ENCODE measurements at regions not wholly inside any gene's neighbourhood (a gene's known extent, or its start where the extent isn't known, plus 50 kb on each side); places are given as distances from the start of the nearest gene placed in this dataset.

DNA sequence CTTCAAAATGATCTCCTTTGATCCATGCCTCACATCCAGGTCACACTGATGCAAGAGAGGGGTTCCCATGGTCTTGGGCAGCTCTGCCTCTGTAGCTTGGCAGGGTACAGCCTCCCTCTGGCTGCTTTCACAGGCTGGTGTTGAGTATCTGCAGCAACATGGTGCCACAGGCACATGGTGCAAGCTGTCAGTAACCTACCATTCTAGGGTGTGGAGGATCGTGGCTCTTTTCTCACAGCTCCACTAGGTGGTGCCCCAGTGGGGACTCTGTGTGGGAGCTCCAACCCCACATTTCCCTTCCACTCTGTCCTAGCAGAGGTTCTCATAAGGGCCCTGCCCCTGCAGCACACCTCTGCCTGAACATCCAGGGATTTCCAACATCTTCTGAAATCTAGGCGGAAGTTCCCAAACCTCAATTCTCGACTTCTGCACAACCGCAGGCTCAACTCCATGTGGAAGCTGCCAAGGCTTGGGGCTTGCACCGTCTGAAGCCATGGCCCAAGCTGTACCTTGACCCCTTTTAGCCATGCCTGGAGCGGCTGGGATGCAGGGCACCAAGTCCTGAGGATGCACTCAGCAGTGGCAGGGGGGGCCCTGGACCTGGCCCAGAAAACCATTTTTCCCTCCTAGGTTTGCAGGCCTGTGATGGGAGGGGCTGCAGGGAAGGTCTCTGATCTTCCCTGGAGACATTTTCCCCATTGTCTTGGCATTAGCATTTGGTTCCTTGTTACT lies 137.8 kb upstream of the NUDT6 start:
- Histone ChIP-seq H3K27me3 (ENCODE audit: low read depth, low read length) (no peaks in the 10 kb centered on the region), H4K20me1 (ENCODE audit: insufficient read depth, low read length) (no peaks in the 10 kb centered on the region), H3K9me3 (ENCODE audit: insufficient read depth, low read length) (no peaks in the 10 kb centered on the region), H3K4me3 (ENCODE audit: low read length) (no peak overlapping the region), H3K9ac (ENCODE audit: low read length) (no peak overlapping the region), H3K27ac (ENCODE audit: low read length) (no peak overlapping the region), H3K79me2 (ENCODE audit: low read length) (no peaks in the 10 kb centered on the region), H3K36me3 (replicated peaks; ENCODE audit: low read depth, low read length) (no peaks in the 10 kb centered on the region), H3K4me1 (ENCODE audit: low read length) (no peaks in the 10 kb centered on the region), H3K4me2 (ENCODE audit: low read length) (no peak overlapping the region), H2AFZ (ENCODE audit: low read depth, low read length) (no peak overlapping the region)
- TF ChIP-seq, protein P1, sequence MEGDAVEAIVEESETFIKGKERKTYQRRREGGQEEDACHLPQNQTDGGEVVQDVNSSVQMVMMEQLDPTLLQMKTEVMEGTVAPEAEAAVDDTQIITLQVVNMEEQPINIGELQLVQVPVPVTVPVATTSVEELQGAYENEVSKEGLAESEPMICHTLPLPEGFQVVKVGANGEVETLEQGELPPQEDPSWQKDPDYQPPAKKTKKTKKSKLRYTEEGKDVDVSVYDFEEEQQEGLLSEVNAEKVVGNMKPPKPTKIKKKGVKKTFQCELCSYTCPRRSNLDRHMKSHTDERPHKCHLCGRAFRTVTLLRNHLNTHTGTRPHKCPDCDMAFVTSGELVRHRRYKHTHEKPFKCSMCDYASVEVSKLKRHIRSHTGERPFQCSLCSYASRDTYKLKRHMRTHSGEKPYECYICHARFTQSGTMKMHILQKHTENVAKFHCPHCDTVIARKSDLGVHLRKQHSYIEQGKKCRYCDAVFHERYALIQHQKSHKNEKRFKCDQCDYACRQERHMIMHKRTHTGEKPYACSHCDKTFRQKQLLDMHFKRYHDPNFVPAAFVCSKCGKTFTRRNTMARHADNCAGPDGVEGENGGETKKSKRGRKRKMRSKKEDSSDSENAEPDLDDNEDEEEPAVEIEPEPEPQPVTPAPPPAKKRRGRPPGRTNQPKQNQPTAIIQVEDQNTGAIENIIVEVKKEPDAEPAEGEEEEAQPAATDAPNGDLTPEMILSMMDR (IDR thresholded peaks at IDR 0.05; ENCODE audit: low read depth, low read length), result no peak
- TF ChIP-seq EZH2phosphoT487 (IDR thresholded peaks at IDR 0.05; ENCODE audit: low read depth), result no peak

DNA sequence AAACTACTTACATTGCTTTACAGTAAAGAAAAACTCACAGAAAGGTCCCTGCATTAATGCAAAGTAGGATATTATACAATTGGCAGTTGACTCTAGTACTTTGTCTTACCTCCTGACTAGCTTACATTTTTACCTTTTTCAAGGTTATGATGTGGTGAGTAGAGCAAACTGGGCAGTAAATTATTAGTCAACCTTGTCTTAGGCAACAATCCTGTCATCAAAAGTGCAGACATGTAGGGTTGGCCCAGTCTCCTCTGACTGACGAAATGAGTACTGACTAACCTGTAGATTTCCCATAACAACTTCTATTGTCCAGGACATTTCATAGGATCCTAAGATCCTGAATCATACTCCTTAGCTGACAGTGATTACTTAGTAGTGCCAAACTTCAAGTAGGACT lies 142.0 kb upstream of the NUDT6 start:
- Histone ChIP-seq H3K79me2 (ENCODE audit: low read length) (no peaks in the 10 kb centered on the region), H4K20me1 (ENCODE audit: insufficient read depth, low read length) (no peaks in the 10 kb centered on the region), H3K36me3 (replicated peaks; ENCODE audit: low read depth, low read length) (no peaks in the 10 kb centered on the region), H3K4me3 (ENCODE audit: low read length) (no peak overlapping the region), H3K9ac (ENCODE audit: low read length) (no peak overlapping the region), H3K27ac (ENCODE audit: low read length) (no peak overlapping the region), H3K4me1 (ENCODE audit: low read length) (no peaks in the 10 kb centered on the region), H3K27me3 (ENCODE audit: low read depth, low read length) (no peaks in the 10 kb centered on the region), H2AFZ (ENCODE audit: low read depth, low read length) (no peak overlapping the region), H3K9me3 (ENCODE audit: insufficient read depth, low read length) (no peaks in the 10 kb centered on the region), H3K4me2 (ENCODE audit: low read length) (no peak overlapping the region)
- no peak for TF ChIP-seq EZH2phosphoT487 (IDR thresholded peaks at IDR 0.05; ENCODE audit: low read depth)
- TF ChIP-seq, protein P1 (IDR thresholded peaks at IDR 0.05; ENCODE audit: low read depth, low read length), result no peak

DNA sequence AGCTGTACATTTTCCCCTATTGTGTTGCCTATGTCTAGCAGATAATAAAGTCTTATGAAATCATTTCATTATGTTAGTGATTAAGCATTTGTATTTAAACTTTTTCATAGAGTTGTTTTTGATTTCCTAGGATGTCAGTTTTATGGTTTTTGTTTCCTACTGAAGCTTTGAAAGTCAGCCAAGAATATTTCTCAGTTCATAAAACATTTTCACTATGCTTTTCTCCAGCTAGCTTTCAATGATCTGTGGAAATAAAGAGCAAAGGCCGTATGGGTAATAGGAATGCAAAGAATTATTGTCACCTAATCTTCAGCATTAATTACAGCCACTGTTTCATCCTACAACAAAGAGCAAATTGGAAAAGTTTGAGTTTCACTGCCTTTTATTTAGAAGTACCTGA lies 145.7 kb upstream of the NUDT6 start:
- Histone ChIP-seq H2AFZ (ENCODE audit: low read depth, low read length) (no peak overlapping the region), H3K9ac (ENCODE audit: low read length) (no peak overlapping the region), H3K9me3 (ENCODE audit: insufficient read depth, low read length) (no peaks in the 10 kb centered on the region), H3K79me2 (ENCODE audit: low read length) (no peaks in the 10 kb centered on the region), H4K20me1 (ENCODE audit: insufficient read depth, low read length) (no peaks in the 10 kb centered on the region), H3K36me3 (replicated peaks; ENCODE audit: low read depth, low read length) (no peaks in the 10 kb centered on the region), H3K4me1 (ENCODE audit: low read length) (no peaks in the 10 kb centered on the region), H3K27me3 (ENCODE audit: low read depth, low read length) (no peaks in the 10 kb centered on the region), H3K27ac (ENCODE audit: low read length) (no peak overlapping the region), H3K4me3 (ENCODE audit: low read length) (no peak overlapping the region), H3K4me2 (ENCODE audit: low read length) (no peak overlapping the region)
- TF ChIP-seq, protein P1 (IDR thresholded peaks at IDR 0.05; ENCODE audit: low read depth, low read length), result no peak
- TF ChIP-seq EZH2phosphoT487 (IDR thresholded peaks at IDR 0.05; ENCODE audit: low read depth), result no peak

DNA sequence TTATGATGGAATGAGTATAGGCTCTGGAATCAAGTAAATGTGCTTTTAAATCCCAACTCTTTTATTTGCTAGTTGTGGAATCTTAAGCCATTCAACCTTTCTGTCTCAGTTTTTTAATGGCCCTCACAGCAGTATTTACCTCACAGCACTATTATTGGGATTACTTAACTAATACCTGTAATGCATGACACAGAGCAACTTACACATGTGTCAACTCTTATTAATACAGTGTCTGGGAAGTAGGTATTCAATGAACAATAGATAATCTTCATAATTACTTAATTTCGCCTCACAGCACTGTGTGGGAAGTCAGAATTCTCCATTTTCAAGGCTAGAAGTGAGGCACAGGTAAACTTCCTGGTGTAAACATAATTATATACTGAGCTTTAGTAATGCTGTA lies 149.7 kb upstream of the NUDT6 start:
- Histone ChIP-seq H3K4me3 (ENCODE audit: low read length) (no peak overlapping the region), H4K20me1 (ENCODE audit: insufficient read depth, low read length) (no peaks in the 10 kb centered on the region), H3K79me2 (ENCODE audit: low read length) (no peaks in the 10 kb centered on the region), H3K9me3 (ENCODE audit: insufficient read depth, low read length) (no peaks in the 10 kb centered on the region), H2AFZ (ENCODE audit: low read depth, low read length) (no peak overlapping the region), H3K36me3 (replicated peaks; ENCODE audit: low read depth, low read length) (no peaks in the 10 kb centered on the region), H3K27me3 (ENCODE audit: low read depth, low read length) (no peaks in the 10 kb centered on the region), H3K27ac (ENCODE audit: low read length) (no peak overlapping the region), H3K4me1 (ENCODE audit: low read length) (peaks cover 7% of the 10 kb centered on the region), H3K9ac (ENCODE audit: low read length) (no peak overlapping the region), H3K4me2 (ENCODE audit: low read length) (no peak overlapping the region)
- TF ChIP-seq, protein P1 (IDR thresholded peaks at IDR 0.05; ENCODE audit: low read depth, low read length), result no peak
- no peak for TF ChIP-seq EZH2phosphoT487 (IDR thresholded peaks at IDR 0.05; ENCODE audit: low read depth)
